Gastrocnemius medialis (tissue), 4 donors: ENCODE measurements at regions not wholly inside any gene's neighbourhood (a gene's known extent, or its start where the extent isn't known, plus 50 kb on each side); places are given as distances from the start of the nearest gene placed in this dataset.

Experiments used
- CTCF ChIP-seq, 5 experiments: fragments of 450-650 bp in 3 of 5; fragments of 200-600 bp in 2 of 5; sonication (generic) in 2 of 5; IDR thresholded peaks in 4 of 5; conservative IDR thresholded peaks in 1 of 5; 1 replicate in 4 of 5; 2 replicates in 1 of 5; pipeline ENCODE4 v1.5.1; 2016 to 2019; ENCODE audit warnings: antibody characterized with exemption in 5 of 5, mild to moderate bottlenecking in 3 of 5, moderate library complexity in 3 of 5
- POLR2A ChIP-seq, 2 donors: fragments of 450-650 bp; IDR thresholded peaks; one replicate each; pipeline ENCODE4 v1.6.1; 2017; ENCODE audit warnings: antibody characterized with exemption in 2 of 2, mild to moderate bottlenecking in 2 of 2, moderate library complexity in 2 of 2

- TF ChIP-seq POLR2A (IDR thresholded peaks at IDR 0.05) (no peak), CTCF (IDR thresholded peaks at IDR 0.05 in 4 of 5, conservative IDR thresholded peaks at IDR 0.05 in 1 of 5) (no peak)
Measured at GRCh38 chr4:106494066-106494465, 125.5 kb upstream of the GIMD1 start.
